GM23248 (cell line): ENCODE measurements at regions not wholly inside any gene's neighbourhood (a gene's known extent, or its start where the extent isn't known, plus 50 kb on each side); places are given as distances from the start of the nearest gene placed in this dataset.
"Not testable (repeated sequence)": the region's sequence is repeated elsewhere in the genome, so short reads cannot be mapped to it uniquely, and the experiment has no call there.

ENCODE experiments used
- DNase-seq: peaks from one replicate; pipeline ENCODE4 v3.0.0-alpha.2; 2015
- H2AFZ ChIP-seq: fragments of 200-600 bp; sonication (generic); 2 replicates; pipeline ENCODE4 v1.6.1; 2016; ENCODE audit warnings: antibody characterized with exemption
- H3F3A ChIP-seq: fragments of 200-600 bp; sonication (generic); 2 replicates; pipeline ENCODE4 v1.6.1; 2016; ENCODE audit warnings: mild to moderate bottlenecking, antibody characterized with exemption, mixed run types; ENCODE audit not compliant: insufficient read depth
- H3K27ac ChIP-seq: fragments of 200-600 bp; sonication (generic); 2 replicates; pipeline ENCODE4 v1.5.1; 2016; ENCODE audit warnings: mild to moderate bottlenecking
- H3K27me3 ChIP-seq: fragments of 200-600 bp; sonication (generic); replicated peaks from 2 replicates; pipeline ENCODE4 v1.6.1; 2016; ENCODE audit warnings: mild to moderate bottlenecking; ENCODE audit not compliant: insufficient read depth
- H3K36me3 ChIP-seq: fragments of 200-600 bp; sonication (generic); 2 replicates; pipeline ENCODE4 v1.6.1; 2016; ENCODE audit warnings: low read depth, mild to moderate bottlenecking
- H3K4me1 ChIP-seq: fragments of 200-600 bp; sonication (generic); 2 replicates; pipeline ENCODE4 v1.6.1; 2016; ENCODE audit warnings: mild to moderate bottlenecking; ENCODE audit not compliant: insufficient read depth
- H3K4me2 ChIP-seq: fragments of 200-600 bp; sonication (generic); one replicate; pipeline ENCODE4 v1.6.1; 2016; ENCODE audit warnings: mild to moderate bottlenecking; ENCODE audit not compliant: unreplicated experiment
- H3K4me3 ChIP-seq: fragments of 200-600 bp; sonication (generic); 2 replicates; pipeline ENCODE4 v1.5.1; 2016; ENCODE audit warnings: mild to moderate bottlenecking
- H3K79me2 ChIP-seq: fragments of 200-600 bp; sonication (generic); 2 replicates; pipeline ENCODE4 v1.6.1; 2016; ENCODE audit warnings: mild to moderate bottlenecking; ENCODE audit not compliant: insufficient read depth
- H3K9ac ChIP-seq: fragments of 200-600 bp; sonication (generic); 2 replicates; pipeline ENCODE4 v1.6.1; 2016; ENCODE audit warnings: mild to moderate bottlenecking
- H3K9me2 ChIP-seq: fragments of 200-600 bp; sonication (generic); 2 replicates; pipeline ENCODE4 v1.6.1; 2016; ENCODE audit warnings: mixed run types, mild to moderate bottlenecking, moderate library complexity; ENCODE audit not compliant: insufficient read depth
- H3K9me3 ChIP-seq: fragments of 200-600 bp; sonication (generic); one replicate; pipeline ENCODE4 v1.6.1; 2017; ENCODE audit warnings: low read depth
- H4K20me1 ChIP-seq: fragments of 200-600 bp; sonication (generic); 2 replicates; pipeline ENCODE4 v1.6.0; 2016; ENCODE audit not compliant: insufficient read depth
- EZH2 ChIP-seq: fragments of 200-600 bp; sonication (generic); IDR thresholded peaks from 2 replicates; pipeline ENCODE4 v1.6.1; 2018; ENCODE audit warnings: antibody characterized with exemption, mild to moderate bottlenecking; ENCODE audit not compliant: insufficient read depth, poor library complexity, severe bottlenecking
- EZH2phosphoT487 ChIP-seq: fragments of 200-600 bp; sonication (generic); IDR thresholded peaks from 2 replicates; pipeline ENCODE4 v1.6.1; 2018; ENCODE audit warnings: antibody characterized with exemption, moderate library complexity, mild to moderate bottlenecking, low read depth; ENCODE audit not compliant: insufficient read depth
- WGBS, 2 experiments: methylation state at CpG; one replicate each; pipeline ENCODE4 v1.1.6; 2015 to 2017; ENCODE audit warnings: low lambda C conversion rate in 2 of 2, low coverage in 1 of 2; ENCODE audit errors: missing lambda C conversion rate in 2 of 2; 5-methylcytosine and 5-hydroxymethylcytosine counted together
- in situ Hi-C: fragments of 300-500 bp; cut with MboI; formaldehyde crosslinking; loops from 2 replicates; pipeline ENCODE4 v1.15.0; 2020

- Histone ChIP-seq H3K9me2 (no peaks in the 10 kb centered on the region), H3K4me1 (no peaks in the 10 kb centered on the region), H3F3A (no peaks in the 10 kb centered on the region), H3K9ac (no peak overlapping the region), H3K79me2 (no peaks in the 10 kb centered on the region), H2AFZ (no peak overlapping the region), H3K4me2 (no peak overlapping the region), H3K9me3 (no peaks in the 10 kb centered on the region), H4K20me1 (no peaks in the 10 kb centered on the region), H3K27ac (no peak overlapping the region), H3K27me3 (no peaks in the 10 kb centered on the region), H3K36me3 (no peaks in the 10 kb centered on the region), H3K4me3 (no peak overlapping the region)
- in situ Hi-C loops: no loop called here
- TF ChIP-seq EZH2 (no peak), EZH2phosphoT487 (no peak)
- DNase-seq: no peak
- 30 to 41% methylated on average over 4 of the region's 4 CpGs for WGBS, 2 experiments
These were observed 101.5 kb downstream of the ZNF92 start for GRCh38 chr7:65475040-65475726.

GRCh38 chr7:65475734-65476319, 102.2 kb downstream of the ZNF92 start:
- in situ Hi-C loops: no loop called here
- WGBS, 2 experiments: 54 to 57% methylated on average over 7 to 8 of the region's 8 CpGs
- Histone ChIP-seq H3K9ac (no peak overlapping the region), H2AFZ (no peak overlapping the region), H3K9me3 (no peaks in the 10 kb centered on the region), H3F3A (no peaks in the 10 kb centered on the region), H3K27me3 (no peaks in the 10 kb centered on the region), H3K36me3 (no peaks in the 10 kb centered on the region), H3K27ac (no peak overlapping the region), H3K79me2 (no peaks in the 10 kb centered on the region), H3K4me1 (no peaks in the 10 kb centered on the region), H3K9me2 (no peaks in the 10 kb centered on the region), H3K4me2 (no peak overlapping the region), H4K20me1 (no peaks in the 10 kb centered on the region), H3K4me3 (no peak overlapping the region)
- no peak for DNase-seq
- TF ChIP-seq EZH2phosphoT487: no peak
- no peak for TF ChIP-seq EZH2

- WGBS, 2 experiments: 55 to 58% methylated on average over 6 of the region's 6 CpGs
- no peaks in the 10 kb centered on the region for H3K79me2 ChIP-seq
- H3K9me2 ChIP-seq: no peaks in the 10 kb centered on the region
- no peak overlapping the region for H3K27ac ChIP-seq
- H3K4me3 ChIP-seq: no peak overlapping the region
- TF ChIP-seq EZH2phosphoT487 (no peak), EZH2 (no peak)
- no peaks in the 10 kb centered on the region for H3F3A ChIP-seq
- no peaks in the 10 kb centered on the region for H3K9me3 ChIP-seq
- in situ Hi-C loops: no loop called here
- no peaks in the 10 kb centered on the region for H3K27me3 ChIP-seq
- H3K36me3 ChIP-seq: no peaks in the 10 kb centered on the region
- no peak overlapping the region for H2AFZ ChIP-seq
- H3K4me1 ChIP-seq: no peaks in the 10 kb centered on the region
- DNase-seq: peak; percentile 23
- H3K4me2 ChIP-seq: no peak overlapping the region
- H3K9ac ChIP-seq: no peak overlapping the region
- no peaks in the 10 kb centered on the region for H4K20me1 ChIP-seq
These were observed 103.7 kb downstream of the ZNF92 start for GRCh38 chr7:65477326-65477725.

GRCh38 chr7:65489260-65489767, 115.7 kb downstream of the ZNF92 start:
- in situ Hi-C loops: no loop called here
- no peaks in the 10 kb centered on the region for H3K27me3 ChIP-seq
- WGBS, 2 experiments: 52 to 60% methylated on average over 8 of the region's 8 CpGs
- H3K36me3 ChIP-seq: no peaks in the 10 kb centered on the region
- no peaks in the 10 kb centered on the region for H3K79me2 ChIP-seq
- H3K27ac ChIP-seq: no peak overlapping the region
- H3K4me2 ChIP-seq: no peak overlapping the region
- no peaks in the 10 kb centered on the region for H3K9me2 ChIP-seq
- H3K9ac ChIP-seq: no peak overlapping the region
- TF ChIP-seq EZH2phosphoT487 (no peak), EZH2 (no peak)
- DNase-seq: no peak
- no peaks in the 10 kb centered on the region for H3K4me1 ChIP-seq
- no peak overlapping the region for H2AFZ ChIP-seq
- no peak overlapping the region for H3K4me3 ChIP-seq
- no peaks in the 10 kb centered on the region for H3K9me3 ChIP-seq
- H3F3A ChIP-seq: no peaks in the 10 kb centered on the region
- no peaks in the 10 kb centered on the region for H4K20me1 ChIP-seq

GRCh38 chr7:65496697-65497096, 123.0 kb downstream of the ZNF92 start:
- H3K4me1 ChIP-seq, H3K27ac ChIP-seq, H3K9me2 ChIP-seq, H4K20me1 ChIP-seq, H3K9me3 ChIP-seq, H2AFZ ChIP-seq, H3K36me3 ChIP-seq, in situ Hi-C loops, H3K79me2 ChIP-seq, H3K4me3 ChIP-seq, H3K4me2 ChIP-seq, DNase-seq, H3K27me3 ChIP-seq, H3K9ac ChIP-seq, H3F3A ChIP-seq: not testable (repeated sequence)
- 43 to 50% methylated on average over 2 of the region's 2 CpGs for WGBS, 2 experiments
